K562 (cell line): ENCODE measurements at regions not wholly inside any gene's neighbourhood (a gene's known extent, or its start where the extent isn't known, plus 50 kb on each side); places are given as distances from the start of the nearest gene placed in this dataset.

Experiments used
- ATAC-seq: fragments of 200-7000 bp; cut with Tn5 transposase; 3 replicates; pipeline ENCODE4 v1.9.1; 2020; ENCODE audit warnings: moderate library complexity
- BruUV-seq: library from RNA; stranded (reverse); fragments of 400-500 nt; replicated peaks from 2 replicates; lab custom pipeline; 2021; lab: Mats Ljungman, UMichigan
- CTCF ChIA-PET: fragments of 300-600 bp; formaldehyde crosslinking; extraction: SDS; loops from one replicate; lab custom pipeline; 2021; ENCODE audit warnings: low intra/inter-chr PET ratio; lab: Yijun Ruan, JAX
- POLR2A ChIA-PET: fragments of 300-600, 350-650 bp; sonication (Branson Sonifier 250); formaldehyde crosslinking; extraction: SDS; loops from one replicate; lab custom pipeline; 2021; ENCODE audit warnings: antibody characterized with exemption, inconsistent platforms; lab: Yijun Ruan, JAX
- DNase-seq, 4 experiments: peaks; one replicate each; pipeline versions ENCODE4 v3.0.0 to v3.0.0-alpha.2; 2011 to 2018; ENCODE audit warnings: low spot score in 3 of 4, mixed read lengths in 3 of 4; ENCODE audit errors: extremely low read depth in 1 of 4
- FAIRE-seq: peaks from 2 replicates; lab custom pipeline; 2011; peaks lifted over from hg19 to GRCh38; lab: Jason Lieb, UNC
- H2AFZ ChIP-seq: 2 replicates; pipeline ENCODE4 v1.6.0; 2011; ENCODE audit warnings: low read depth, low read length, control low read depth, inconsistent platforms
- H3K27ac ChIP-seq: fragments of 200-600 bp; 3 replicates; pipeline ENCODE4 v1.8.0; 2011; ENCODE audit warnings: low read depth, mild to moderate bottlenecking, control low read depth, inconsistent platforms, low read length, moderate library complexity, mixed read lengths; ENCODE audit errors: extremely low read depth
- H3K27me3 ChIP-seq, 2 experiments: fragments of 300-600 bp in 1 of 2; 2 replicates in 1 of 2; 3 replicates in 1 of 2; pipeline versions ENCODE4 v1.6.0 to v1.8.0; 2011; ENCODE audit warnings: inconsistent platforms in 2 of 2, low read length in 2 of 2, mild to moderate bottlenecking in 1 of 2, mixed read lengths in 1 of 2, moderate library complexity in 1 of 2; ENCODE audit not compliant: control insufficient read depth in 2 of 2, insufficient read depth in 2 of 2
- H3K36me3 ChIP-seq: fragments of 300-600 bp; 3 replicates; pipeline ENCODE4 v1.8.0; 2011; ENCODE audit warnings: mild to moderate bottlenecking, low read length, inconsistent platforms; ENCODE audit not compliant: control insufficient read depth, insufficient read depth
- H3K4me1 ChIP-seq, 2 experiments: fragments of 200-600 bp in 1 of 2; replicated peaks in 1 of 2; 2 replicates in 1 of 2; 3 replicates in 1 of 2; pipeline versions ENCODE4 v1.5.1 to v1.8.0; 2011; ENCODE audit warnings: inconsistent platforms in 2 of 2, low read length in 2 of 2, mild to moderate bottlenecking in 1 of 2, mixed read lengths in 1 of 2, moderate library complexity in 1 of 2; ENCODE audit not compliant: control insufficient read depth in 2 of 2, insufficient read depth in 2 of 2
- H3K4me2 ChIP-seq: 2 replicates; pipeline ENCODE4 v1.6.1; 2011; ENCODE audit warnings: low read length, control low read depth, inconsistent platforms, mixed read lengths; ENCODE audit not compliant: insufficient read depth
- H3K4me3 ChIP-seq: fragments of 200-600 bp; sonication (generic), shearing (Covaris generic); 2 replicates; pipeline ENCODE4 v1.5.1; 2016; ENCODE audit warnings: control low read depth, inconsistent platforms
- H3K79me2 ChIP-seq: fragments of 200-600 bp; 3 replicates; pipeline ENCODE4 v1.8.0; 2011; ENCODE audit warnings: low read length, inconsistent platforms; ENCODE audit not compliant: control insufficient read depth, insufficient read depth
- H3K9ac ChIP-seq, 2 experiments: 2 replicates each; pipeline versions ENCODE4 v1.6.0 to v1.6.1; 2011; ENCODE audit warnings: low read depth in 2 of 2, low read length in 2 of 2, control low read depth in 1 of 2, inconsistent platforms in 1 of 2, mild to moderate bottlenecking in 1 of 2, mixed read lengths in 1 of 2; ENCODE audit not compliant: insufficient read depth in 1 of 2
- H3K9me1 ChIP-seq: one replicate; pipeline ENCODE4 v1.6.0; 2011; ENCODE audit warnings: inconsistent platforms, mild to moderate bottlenecking, low read length, moderate library complexity; ENCODE audit not compliant: control insufficient read depth, insufficient read depth
- H3K9me3 ChIP-seq: replicated peaks from 2 replicates; pipeline ENCODE4 v1.5.1; 2011; ENCODE audit warnings: low read depth, low read length, inconsistent platforms; ENCODE audit not compliant: control insufficient read depth, insufficient read depth
- H4K20me1 ChIP-seq: replicated peaks from 2 replicates; pipeline ENCODE4 v1.6.1; 2011; ENCODE audit warnings: low read length, inconsistent platforms, mixed read lengths; ENCODE audit not compliant: control insufficient read depth, insufficient read depth
- BACH1 ChIP-seq: fragments of 200-800 bp; sonication (Bioruptor generic); IDR thresholded peaks from 2 replicates; pipeline ENCODE4 v1.6.1; 2016; ENCODE audit warnings: missing genetic modification characterization, missing compliant biosample characterization
- BCOR ChIP-seq: fragments of 450-650 bp; IDR thresholded peaks from 2 replicates; pipeline ENCODE4 v1.6.1; 2016
- CBFA2T3 ChIP-seq: fragments of 450-650 bp; IDR thresholded peaks from 2 replicates; pipeline ENCODE4 v1.6.1; 2017
- CBX2 ChIP-seq: fragments of 200-600 bp; sonication (generic); IDR thresholded peaks from one replicate; pipeline ENCODE4 v1.6.1; 2012; ENCODE audit warnings: mild to moderate bottlenecking, low read length, inconsistent platforms; ENCODE audit not compliant: insufficient read depth, poor library complexity, severe bottlenecking
- CREM ChIP-seq: IDR thresholded peaks from 2 replicates; pipeline ENCODE4 v1.6.1; 2014; ENCODE audit warnings: antibody characterized with exemption, low read depth
- DDX20 ChIP-seq: fragments of 450-650 bp; IDR thresholded peaks from 2 replicates; pipeline ENCODE4 v1.6.1; 2016; ENCODE audit warnings: missing genetic modification characterization, low read depth, mild to moderate bottlenecking, missing compliant biosample characterization, moderate library complexity
- HNRNPH1 ChIP-seq: fragments of 200-400 bp; formaldehyde crosslinking; optimal IDR thresholded peaks from 2 replicates; pipeline ENCODE3; 2017; ENCODE audit warnings: low read depth, mild to moderate bottlenecking, low read length, moderate library complexity
- MAFK ChIP-seq: IDR thresholded peaks from 2 replicates; pipeline ENCODE4 v1.6.1; 2011; ENCODE audit warnings: low read length, improper control_type of control experiment
- MED1 ChIP-seq: sonication (generic); formaldehyde crosslinking; IDR thresholded peaks from 2 replicates; pipeline ENCODE4 v1.8.1; 2023; ENCODE audit warnings: missing genetic modification reagents, borderline replicate concordance
- NCOA6 ChIP-seq: fragments of 450-650 bp; IDR thresholded peaks from 2 replicates; pipeline ENCODE4 v1.6.1; 2017; ENCODE audit warnings: mild to moderate bottlenecking
- NFE2 ChIP-seq: IDR thresholded peaks from 2 replicates; pipeline ENCODE4 v1.6.1; 2014; ENCODE audit warnings: antibody characterized with exemption, low read depth
- NFYB ChIP-seq: IDR thresholded peaks from 2 replicates; pipeline ENCODE4 v1.6.1; 2011; ENCODE audit warnings: mild to moderate bottlenecking, moderate library complexity; ENCODE audit not compliant: insufficient read length; ENCODE audit errors: extremely low read depth
- ZNF165 ChIP-seq: fragments of 250-450 bp; sonication (Bioruptor Pico); IDR thresholded peaks from 2 replicates; pipeline ENCODE4 v1.4.0; 2020; ENCODE audit warnings: borderline replicate concordance
- ZNF707 ChIP-seq: fragments of 250-450 bp; sonication (Bioruptor Pico); conservative IDR thresholded peaks from 2 replicates; pipeline ENCODE4 v1.8.0; 2022; ENCODE audit warnings: inconsistent platforms, mild to moderate bottlenecking, moderate library complexity
- WGBS: fragments of 100-300 bp; shearing (Covaris generic); methylation state at CpG from one replicate; pipeline ENCODE4 v1.1.6; 2016; ENCODE audit warnings: low coverage, mixed read lengths; ENCODE audit not compliant: insufficient coverage; ENCODE audit errors: missing lambda C conversion rate; 5-methylcytosine and 5-hydroxymethylcytosine counted together
- in situ Hi-C: fragments of 300-500 bp; cut with MboI; formaldehyde crosslinking; loops from 4 replicates; pipeline ENCODE4 v1.15.0; 2018; ENCODE audit warnings: inconsistent platforms, mixed read lengths
- intact Hi-C: fragments of 100-400 bp; cut with micrococcal nuclease; formaldehyde crosslinking; loops from 2 replicates; pipeline ENCODE4 v1.14.2; 2022
- TF ChIP-seq, protein P1 (sequence below), 2 experiments: IDR thresholded peaks; 2 replicates each; pipeline ENCODE4 v1.6.1; 2012; ENCODE audit warnings: improper control_type of control experiment in 2 of 2, low read depth in 2 of 2, low read length in 2 of 2, borderline replicate concordance in 1 of 2

DNA sequence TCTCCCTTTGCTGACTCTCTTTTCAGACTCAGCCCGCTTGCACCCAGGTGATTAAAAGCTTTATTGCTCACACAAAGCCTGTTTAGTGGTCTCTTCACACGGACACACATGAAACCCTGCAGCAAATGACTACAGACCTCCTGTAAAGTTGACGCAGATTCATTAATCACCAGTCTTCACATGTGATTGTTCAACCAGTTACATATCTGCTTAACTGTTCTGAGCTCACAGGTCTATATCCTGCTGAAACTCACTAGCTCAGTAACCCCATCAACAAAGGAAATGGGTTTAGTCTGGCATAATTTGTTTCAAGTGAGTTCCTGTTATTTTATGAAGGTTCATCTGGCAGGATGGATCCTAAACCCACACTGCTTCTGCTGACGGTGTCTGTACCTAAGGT, 68.4 kb upstream of the GJA8 start:
- TF ChIP-seq ZNF707 (CRISPR knock-in tag): no peak
- TF ChIP-seq CBFA2T3: no peak
- 2% methylated on average over 4 of the region's 4 CpGs for WGBS
- in situ Hi-C loops: no loop called here
- Histone ChIP-seq H3K9me1 (no peaks in the 10 kb centered on the region), H3K9me3 (no peaks in the 10 kb centered on the region), H3K27me3 (peaks cover 3 to 18% of the 10 kb centered on the region in 2 experiments; a peak in 1 of 5 replicates), H3K4me1 (no peaks in the 10 kb centered on the region), H3K9ac (no peak overlapping the region), H3K36me3 (no peaks in the 10 kb centered on the region), H4K20me1 (no peaks in the 10 kb centered on the region), H3K27ac (no peak overlapping the region), H3K4me3 (no peak overlapping the region), H3K79me2 (no peaks in the 10 kb centered on the region), H3K4me2 (no peak overlapping the region), H2AFZ (no peak overlapping the region)
- CTCF ChIA-PET: no interaction called here
- BruUV-seq: no TSS peak
- no peak for FAIRE-seq
- POLR2A ChIA-PET: interaction anchor here (0.6 kb wide), 1 partner anchor 681 kb away, joined by 4 read pairs; no protein-coding TSS in a partner anchor
- DNase-seq: no peak
- intact Hi-C loops: no loop called here
- ATAC-seq: no peak

DNA sequence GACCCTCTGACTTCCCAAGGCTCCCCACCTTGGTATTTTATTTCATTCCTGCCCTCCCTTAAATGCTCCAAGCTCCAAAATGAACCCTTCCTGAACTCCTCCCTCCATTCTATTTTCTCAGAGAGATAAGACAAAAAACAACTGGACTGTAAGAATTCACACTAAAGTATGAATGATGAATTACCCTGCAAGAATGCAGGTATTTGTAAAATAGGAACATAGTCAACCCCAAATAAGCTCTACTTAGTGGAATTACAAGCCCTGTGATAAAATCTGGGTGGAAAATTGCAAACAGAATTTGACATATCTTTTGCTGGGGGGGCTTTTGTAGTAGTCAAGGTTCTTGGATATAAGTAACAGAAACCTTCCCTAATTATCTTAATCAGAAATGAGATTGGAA, 67.8 kb upstream of the GJA8 start:
- no peak for FAIRE-seq
- intact Hi-C loops: no loop called here
- POLR2A ChIA-PET: no interaction called here
- TF ChIP-seq, protein P1, sequence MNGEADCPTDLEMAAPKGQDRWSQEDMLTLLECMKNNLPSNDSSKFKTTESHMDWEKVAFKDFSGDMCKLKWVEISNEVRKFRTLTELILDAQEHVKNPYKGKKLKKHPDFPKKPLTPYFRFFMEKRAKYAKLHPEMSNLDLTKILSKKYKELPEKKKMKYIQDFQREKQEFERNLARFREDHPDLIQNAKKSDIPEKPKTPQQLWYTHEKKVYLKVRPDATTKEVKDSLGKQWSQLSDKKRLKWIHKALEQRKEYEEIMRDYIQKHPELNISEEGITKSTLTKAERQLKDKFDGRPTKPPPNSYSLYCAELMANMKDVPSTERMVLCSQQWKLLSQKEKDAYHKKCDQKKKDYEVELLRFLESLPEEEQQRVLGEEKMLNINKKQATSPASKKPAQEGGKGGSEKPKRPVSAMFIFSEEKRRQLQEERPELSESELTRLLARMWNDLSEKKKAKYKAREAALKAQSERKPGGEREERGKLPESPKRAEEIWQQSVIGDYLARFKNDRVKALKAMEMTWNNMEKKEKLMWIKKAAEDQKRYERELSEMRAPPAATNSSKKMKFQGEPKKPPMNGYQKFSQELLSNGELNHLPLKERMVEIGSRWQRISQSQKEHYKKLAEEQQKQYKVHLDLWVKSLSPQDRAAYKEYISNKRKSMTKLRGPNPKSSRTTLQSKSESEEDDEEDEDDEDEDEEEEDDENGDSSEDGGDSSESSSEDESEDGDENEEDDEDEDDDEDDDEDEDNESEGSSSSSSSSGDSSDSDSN (IDR thresholded peaks at IDR 0.05; ENCODE audit: borderline replicate concordance in 1 of 2, low read depth in 2 of 2, low read length in 2 of 2): no peak
- TF ChIP-seq MAFK (no peak), NFYB (no peak), ZNF165 (no peak), BCOR (no peak), MED1 (CRISPR knock-in tag) (no peak), CREM (no peak), NFE2 (no peak), DDX20 (tag) (no peak), BACH1 (tag) (no peak), HNRNPH1 (no peak), CBX2 (no peak), NCOA6 (no peak)

More for the DNA sequence above, 67.8 kb upstream of the GJA8 start:
- in situ Hi-C loops: no loop called here
- CTCF ChIA-PET: no interaction called here
- no peak overlapping the region for H3K27ac ChIP-seq
- H3K36me3 ChIP-seq: no peaks in the 10 kb centered on the region
- no TSS peak for BruUV-seq
- ATAC-seq (no peak), DNase-seq (no peak)
- no peak overlapping the region for H3K4me2 ChIP-seq
- no peaks in the 10 kb centered on the region for H3K9me1 ChIP-seq
- no peaks in the 10 kb centered on the region for H3K9me3 ChIP-seq
- no peak overlapping the region for H3K9ac ChIP-seq
- no peak overlapping the region for H3K4me3 ChIP-seq
- H3K4me1 ChIP-seq: no peaks in the 10 kb centered on the region
- no peak overlapping the region for H2AFZ ChIP-seq
- no peaks in the 10 kb centered on the region for H4K20me1 ChIP-seq
- H3K27me3 ChIP-seq: peaks cover 3 to 18% of the 10 kb centered on the region in 2 experiments; a peak in 1 of 5 replicates
- H3K79me2 ChIP-seq: no peaks in the 10 kb centered on the region
